ENCODE measurements at regions not wholly inside any gene's neighbourhood (a gene's known extent, or its start where the extent isn't known, plus 50 kb on each side); places are given as distances from the start of the nearest gene placed in this dataset.

GRCh38 chr1:58075188-58075578 lies 471.3 kb downstream of the OMA1 start:
- Histone ChIP-seq H3K4me1 (ENCODE audit: control insufficient read depth, insufficient read depth, low read length) (peaks cover 6% of the 10 kb centered on the region), H3K9me3 (ENCODE audit: control insufficient read depth, low read length) (no peaks in the 10 kb centered on the region), H3K27ac (ENCODE audit: low read depth, low read length) (no peak overlapping the region), H3K36me3 (ENCODE audit: control insufficient read depth, insufficient read depth, low read length) (no peaks in the 10 kb centered on the region), H3K9ac (ENCODE audit: extremely low read depth, low read length, poor library complexity, severe bottlenecking) (no peak overlapping the region), H3K4me3 (ENCODE audit: low read length) (no peak overlapping the region), H3K27me3 (ENCODE audit: control insufficient read depth, insufficient read depth, low read length, poor library complexity, severe bottlenecking) (no peaks in the 10 kb centered on the region)
- 80 to 81% methylated on average over 1 of the region's 1 CpG for WGBS, 2 experiments (ENCODE audit: insufficient coverage in 1 of 2, insufficient read length in 1 of 2)
- no peaks in the 10 kb centered on the region for H3K36me3 Mint-ChIP-seq (ENCODE audit: low read depth)
- no peak overlapping the region for H3K4me3 Mint-ChIP-seq
- H3K4me1 Mint-ChIP-seq, result peaks cover 15% of the 10 kb centered on the region
- no peak overlapping the region for H3K27ac Mint-ChIP-seq
- no peak for DNase-seq
- no peaks in the 10 kb centered on the region for H3K9me3 Mint-ChIP-seq
- no peaks in the 10 kb centered on the region for H3K27me3 Mint-ChIP-seq (ENCODE audit: insufficient read depth)
- no peak for TF ChIP-seq CTCF (conservative IDR thresholded peaks at IDR 0.05)

GRCh38 chr1:58072450-58072849 lies 474.1 kb downstream of the OMA1 start:
- Histone ChIP-seq H3K4me1 (ENCODE audit: control insufficient read depth, insufficient read depth, low read length) (no peaks in the 10 kb centered on the region), H3K9me3 (ENCODE audit: control insufficient read depth, low read length) (no peaks in the 10 kb centered on the region), H3K27ac (ENCODE audit: low read depth, low read length) (no peak overlapping the region), H3K27me3 (ENCODE audit: control insufficient read depth, insufficient read depth, low read length, poor library complexity, severe bottlenecking) (no peaks in the 10 kb centered on the region), H3K9ac (ENCODE audit: extremely low read depth, low read length, poor library complexity, severe bottlenecking) (no peak overlapping the region), H3K4me3 (ENCODE audit: low read length) (no peak overlapping the region), H3K36me3 (ENCODE audit: control insufficient read depth, insufficient read depth, low read length) (no peaks in the 10 kb centered on the region)
- TF ChIP-seq CTCF (conservative IDR thresholded peaks at IDR 0.05), result no peak
- DNase-seq, result no peak
- WGBS, 2 experiments (ENCODE audit: insufficient coverage in 1 of 2, insufficient read length in 1 of 2), result 94 to 100% methylated on average over 2 to 4 of the region's 4 CpGs
- no peaks in the 10 kb centered on the region for H3K27me3 Mint-ChIP-seq (ENCODE audit: insufficient read depth)
- H3K9me3 Mint-ChIP-seq, result no peaks in the 10 kb centered on the region
- H3K4me1 Mint-ChIP-seq, result peaks cover 8% of the 10 kb centered on the region
- no peak overlapping the region for H3K4me3 Mint-ChIP-seq
- H3K27ac Mint-ChIP-seq, result no peak overlapping the region
- H3K36me3 Mint-ChIP-seq (ENCODE audit: low read depth), result no peaks in the 10 kb centered on the region

- H3K4me3 Mint-ChIP-seq, result no peak overlapping the region
- H3K4me1 ChIP-seq (ENCODE audit: control insufficient read depth, insufficient read depth, low read length), result no peaks in the 10 kb centered on the region
- H3K9me3 ChIP-seq (ENCODE audit: control insufficient read depth, low read length), result no peaks in the 10 kb centered on the region
- H3K27me3 Mint-ChIP-seq (ENCODE audit: insufficient read depth), result no peaks in the 10 kb centered on the region
- H3K9ac ChIP-seq (ENCODE audit: extremely low read depth, low read length, poor library complexity, severe bottlenecking), result no peak overlapping the region
- no peak overlapping the region for H3K4me3 ChIP-seq (ENCODE audit: low read length)
- H3K9me3 Mint-ChIP-seq, result no peaks in the 10 kb centered on the region
- no peaks in the 10 kb centered on the region for H3K36me3 ChIP-seq (ENCODE audit: control insufficient read depth, insufficient read depth, low read length)
- peaks cover 11% of the 10 kb centered on the region for H3K4me1 Mint-ChIP-seq
- DNase-seq, result no peak
- no peaks in the 10 kb centered on the region for H3K36me3 Mint-ChIP-seq (ENCODE audit: low read depth)
- TF ChIP-seq CTCF (conservative IDR thresholded peaks at IDR 0.05), result no peak
- no peak overlapping the region for H3K27ac ChIP-seq (ENCODE audit: low read depth, low read length)
- peak overlapping the region; percentile 14 for H3K27ac Mint-ChIP-seq
- no peaks in the 10 kb centered on the region for H3K27me3 ChIP-seq (ENCODE audit: control insufficient read depth, insufficient read depth, low read length, poor library complexity, severe bottlenecking)
- WGBS, 2 experiments (ENCODE audit: insufficient coverage in 1 of 2, insufficient read length in 1 of 2), result 64 to 81% methylated on average over 4 of the region's 4 CpGs
Measured at GRCh38 chr1:58067082-58067481, 479.4 kb downstream of the OMA1 start.
